K562 (cell line): ENCODE measurements at regions not wholly inside any gene's neighbourhood (a gene's known extent, or its start where the extent isn't known, plus 50 kb on each side); places are given as distances from the start of the nearest gene placed in this dataset.

ENCODE experiments used
- AFF4 ChIP-seq: sonication (generic); formaldehyde crosslinking; IDR thresholded peaks from 2 replicates; pipeline ENCODE4 v1.8.0; 2023; ENCODE audit warnings: mild to moderate bottlenecking, missing genetic modification reagents
- BCL6 ChIP-seq: fragments of 250-450 bp; sonication (Bioruptor Pico); IDR thresholded peaks from 2 replicates; pipeline ENCODE4 v1.4.0; 2020
- GTF2A2 ChIP-seq: IDR thresholded peaks from 2 replicates; pipeline ENCODE4 v1.6.1; 2016; ENCODE audit warnings: mild to moderate bottlenecking, missing genetic modification characterization, missing compliant biosample characterization
- HMG20B ChIP-seq: fragments of 250-450 bp; sonication (Bioruptor Pico); IDR thresholded peaks from 2 replicates; pipeline ENCODE4 v1.5.0; 2021; ENCODE audit warnings: mild to moderate bottlenecking
- HOXB6 ChIP-seq: fragments of 250-450 bp; sonication (Bioruptor Pico); IDR thresholded peaks from 2 replicates; pipeline ENCODE4 v1.5.1; 2022; ENCODE audit warnings: mild to moderate bottlenecking, borderline replicate concordance
- KLF13 ChIP-seq: fragments of 450-650 bp; IDR thresholded peaks from 2 replicates; pipeline ENCODE4 v1.6.1; 2016; ENCODE audit warnings: missing genetic modification characterization, low read depth, mild to moderate bottlenecking, missing compliant biosample characterization, moderate library complexity, borderline replicate concordance
- PHB ChIP-seq: fragments of 250-450 bp; sonication (Bioruptor Pico); IDR thresholded peaks from 2 replicates; pipeline ENCODE4 v1.5.0; 2021
- PRMT5 ChIP-seq: sonication (generic); formaldehyde crosslinking; IDR thresholded peaks from 2 replicates; pipeline ENCODE4 v1.5.0; 2020; ENCODE audit warnings: missing genetic modification reagents
- PRPF4 ChIP-seq: fragments of 200-400 bp; formaldehyde crosslinking; IDR thresholded peaks from one replicate; pipeline ENCODE4 v1.6.1; 2017; ENCODE audit warnings: low read length, low read depth, mild to moderate bottlenecking; ENCODE audit not compliant: insufficient read depth, poor library complexity, severe bottlenecking
- RBM17 ChIP-seq: fragments of 200-400 bp; formaldehyde crosslinking; IDR thresholded peaks from 2 replicates; pipeline ENCODE4 v1.6.1; 2017; ENCODE audit warnings: low read depth, mild to moderate bottlenecking, low read length, borderline replicate concordance
- RUNX1 ChIP-seq: sonication (generic); IDR thresholded peaks from 2 replicates; pipeline ENCODE4 v1.6.1; 2016; ENCODE audit warnings: antibody characterized with exemption, low read depth
- TAL1 ChIP-seq: fragments of 450-650 bp; IDR thresholded peaks from 2 replicates; pipeline ENCODE4 v1.6.1; 2016; ENCODE audit warnings: mild to moderate bottlenecking
- YY1 ChIP-seq, 3 experiments: IDR thresholded peaks; 2 replicates each; pipeline ENCODE4 v1.6.1; 2011; ENCODE audit warnings: low read length in 2 of 3, mild to moderate bottlenecking in 2 of 3, moderate library complexity in 2 of 3, borderline replicate concordance in 1 of 3, control low read depth in 1 of 3, low read depth in 1 of 3; ENCODE audit not compliant: insufficient read depth in 3 of 3, insufficient replicate concordance in 2 of 3, control insufficient read depth in 1 of 3, insufficient read length in 1 of 3; ENCODE audit errors: extremely low read depth in 1 of 3
- ZBTB9 ChIP-seq: fragments of 450-650 bp; formaldehyde crosslinking; IDR thresholded peaks from 2 replicates; pipeline ENCODE4 v1.4.0; 2020; ENCODE audit warnings: mild to moderate bottlenecking, moderate library complexity
- ZNF232 ChIP-seq: sonication (generic); formaldehyde crosslinking; IDR thresholded peaks from 2 replicates; pipeline ENCODE4 v1.8.0; 2022; ENCODE audit warnings: mild to moderate bottlenecking, missing genetic modification reagents
- ZNF778 ChIP-seq: fragments of 450-650 bp; formaldehyde crosslinking; IDR thresholded peaks from 2 replicates; pipeline ENCODE4 v1.4.0; 2020; ENCODE audit warnings: mild to moderate bottlenecking, moderate library complexity
- ZZZ3 ChIP-seq: fragments of 450-650 bp; IDR thresholded peaks from 2 replicates; pipeline ENCODE4 v1.6.1; 2016; ENCODE audit warnings: antibody characterized with exemption, mild to moderate bottlenecking, moderate library complexity

GRCh38 chr2:12106440-12107080 is 360.1 kb downstream of the LPIN1 start (continued):
- TF ChIP-seq PHB: no peak
- no peak for TF ChIP-seq PRPF4
- no peak for TF ChIP-seq HMG20B (CRISPR knock-in tag)
- no peak for TF ChIP-seq ZNF232 (CRISPR knock-in tag)
- no peak for TF ChIP-seq PRMT5 (CRISPR knock-in tag)
- no peak for TF ChIP-seq GTF2A2
- no peak for TF ChIP-seq ZBTB9 (CRISPR knock-in tag)
- 0 out of 2 replicates have a peak, but pooled peaks have one; percentile 65 for TF ChIP-seq RUNX1
- no peak for TF ChIP-seq RBM17
- no peak for TF ChIP-seq BCL6 (CRISPR knock-in tag)
- no peak for TF ChIP-seq HOXB6 (CRISPR knock-in tag)
- no peak for TF ChIP-seq ZNF778 (CRISPR knock-in tag)
- TF ChIP-seq AFF4: peak; percentile 64; the same call in 1 of the 2 replicates
- no peak for TF ChIP-seq KLF13
- TF ChIP-seq TAL1: peak; percentile 82
- peak in 1 of 3 experiments; percentile 31 for TF ChIP-seq YY1 (IDR thresholded peaks at IDR 0.05; ENCODE audit: borderline replicate concordance in 1 of 3, control insufficient read depth in 1 of 3, extremely low read depth in 1 of 3, insufficient read depth in 3 of 3, insufficient read length in 1 of 3, insufficient replicate concordance in 2 of 3, low read depth in 1 of 3, low read length in 2 of 3)
- no peak for TF ChIP-seq ZZZ3
